ENCODE measurements at regions not wholly inside any gene's neighbourhood (a gene's known extent, or its start where the extent isn't known, plus 50 kb on each side); places are given as distances from the start of the nearest gene placed in this dataset.

DNA sequence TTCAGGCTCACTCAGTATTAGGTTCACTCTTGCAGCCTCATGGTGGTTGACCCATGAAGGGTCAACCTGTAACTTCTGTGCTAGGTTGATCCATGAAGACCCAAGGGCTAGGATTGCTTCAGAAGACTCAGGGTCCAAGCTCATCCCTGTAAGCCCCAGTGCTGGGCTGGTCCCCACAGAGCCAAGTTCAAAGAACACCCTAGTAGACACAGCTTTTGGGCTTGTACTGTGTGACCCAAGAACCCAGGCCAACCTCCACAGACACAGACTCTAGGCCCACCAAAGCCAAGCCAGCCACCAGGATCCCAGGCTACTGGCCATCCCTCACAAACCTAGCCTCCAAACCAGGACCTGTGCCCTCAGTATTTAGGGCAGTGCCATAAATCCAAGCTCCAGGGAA, 1020.6 kb downstream of the SLC16A7 start:
- Histone ChIP-seq H4K20me1 (ENCODE audit: insufficient read depth) (no peaks in the 10 kb centered on the region), H3K27ac (ENCODE audit: low read depth, low read length) (no peak overlapping the region), H3K27me3 (ENCODE audit: insufficient read depth, low read length) (no peaks in the 10 kb centered on the region), H3K9ac (ENCODE audit: low read length) (no peak overlapping the region), H2AFZ (ENCODE audit: low read depth, low read length, poor library complexity, severe bottlenecking) (no peak overlapping the region), H3K36me3 (ENCODE audit: control insufficient read depth in 1 of 2, insufficient read depth in 2 of 2, low read length in 2 of 2) (no peaks in the 10 kb centered on the region), H3K4me1 (ENCODE audit: control insufficient read depth in 1 of 2, insufficient read depth in 2 of 2, low read length in 2 of 2) (no peaks in the 10 kb centered on the region), H3K9me3 (ENCODE audit: control insufficient read depth in 1 of 2, insufficient read depth in 1 of 2, low read depth in 1 of 2, low read length in 2 of 2) (no peaks in the 10 kb centered on the region), H3K79me2 (ENCODE audit: insufficient read depth, low read length) (no peaks in the 10 kb centered on the region), H3K4me2 (ENCODE audit: low read length) (no peak overlapping the region), H3K4me3 (replicated peaks in 1 of 2; ENCODE audit: low read depth in 1 of 2, low read length in 2 of 2) (no peak overlapping the region), H3K9me2 (ENCODE audit: insufficient read depth) (no peaks in the 10 kb centered on the region)
- POLR2A ChIA-PET = no interaction called here
- no TSS peak for BruUV-seq (replicated peaks)
- no peak for TF ChIP-seq RAD21 (IDR thresholded peaks at IDR 0.05; ENCODE audit: low read depth)
- no peak for TF ChIP-seq JUND (IDR thresholded peaks at IDR 0.05)
- TF ChIP-seq, protein P1, sequence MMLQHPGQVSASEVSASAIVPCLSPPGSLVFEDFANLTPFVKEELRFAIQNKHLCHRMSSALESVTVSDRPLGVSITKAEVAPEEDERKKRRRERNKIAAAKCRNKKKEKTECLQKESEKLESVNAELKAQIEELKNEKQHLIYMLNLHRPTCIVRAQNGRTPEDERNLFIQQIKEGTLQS (IDR thresholded peaks at IDR 0.05) = no peak
- no peak for TF ChIP-seq CEBPB (IDR thresholded peaks at IDR 0.05; ENCODE audit: low read depth)
- no peak for TF ChIP-seq ZNF274 (IDR thresholded peaks at IDR 0.05; ENCODE audit: low read depth, low read length)
- no peak for TF ChIP-seq POLR2A (IDR thresholded peaks at IDR 0.05; ENCODE audit: borderline replicate concordance, extremely low read depth, insufficient read depth, insufficient read length)
- no peak for TF ChIP-seq ZFX (IDR thresholded peaks at IDR 0.05)
- CTCF ChIA-PET = no interaction called here
- ATAC-seq (no peak), DNase-seq (ENCODE audit: low read depth, low spot score) (no peak)
- RAD21 ChIA-PET (ENCODE audit: low non-redundant PET in 1 of 2, low total read pairs in 2 of 2, uncharacterized antibody in 2 of 2, unreplicated experiment in 2 of 2) = no interaction called here
- intact Hi-C loops (cut with micrococcal nuclease) = no loop called here

DNA sequence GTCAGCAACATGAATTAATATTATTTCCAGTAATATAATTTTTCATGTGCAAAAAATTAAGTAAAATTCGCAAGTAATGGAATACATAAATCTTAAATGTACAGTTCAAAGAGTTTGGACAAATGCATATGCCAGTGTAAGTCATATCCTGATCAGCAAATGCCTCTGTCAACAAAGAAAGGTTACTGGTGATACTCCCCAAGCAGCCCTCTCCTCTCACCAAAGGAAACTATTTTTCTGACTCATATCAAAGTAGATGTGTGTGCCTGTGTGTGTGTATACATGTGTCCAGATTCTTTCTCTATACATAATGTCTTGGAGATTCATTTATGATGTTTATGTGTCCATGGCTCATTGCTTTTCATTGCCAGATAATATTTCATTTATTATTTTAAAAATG, 1035.0 kb downstream of the SLC16A7 start:
- no peaks in the 10 kb centered on the region for H3K79me2 ChIP-seq (ENCODE audit: insufficient read depth, low read length)
- ChIA-PET CTCF (no interaction called here), POLR2A (no interaction called here), RAD21 (ENCODE audit: low non-redundant PET in 1 of 2, low total read pairs in 2 of 2, uncharacterized antibody in 2 of 2, unreplicated experiment in 2 of 2) (no interaction called here)
- TF ChIP-seq, protein P2, sequence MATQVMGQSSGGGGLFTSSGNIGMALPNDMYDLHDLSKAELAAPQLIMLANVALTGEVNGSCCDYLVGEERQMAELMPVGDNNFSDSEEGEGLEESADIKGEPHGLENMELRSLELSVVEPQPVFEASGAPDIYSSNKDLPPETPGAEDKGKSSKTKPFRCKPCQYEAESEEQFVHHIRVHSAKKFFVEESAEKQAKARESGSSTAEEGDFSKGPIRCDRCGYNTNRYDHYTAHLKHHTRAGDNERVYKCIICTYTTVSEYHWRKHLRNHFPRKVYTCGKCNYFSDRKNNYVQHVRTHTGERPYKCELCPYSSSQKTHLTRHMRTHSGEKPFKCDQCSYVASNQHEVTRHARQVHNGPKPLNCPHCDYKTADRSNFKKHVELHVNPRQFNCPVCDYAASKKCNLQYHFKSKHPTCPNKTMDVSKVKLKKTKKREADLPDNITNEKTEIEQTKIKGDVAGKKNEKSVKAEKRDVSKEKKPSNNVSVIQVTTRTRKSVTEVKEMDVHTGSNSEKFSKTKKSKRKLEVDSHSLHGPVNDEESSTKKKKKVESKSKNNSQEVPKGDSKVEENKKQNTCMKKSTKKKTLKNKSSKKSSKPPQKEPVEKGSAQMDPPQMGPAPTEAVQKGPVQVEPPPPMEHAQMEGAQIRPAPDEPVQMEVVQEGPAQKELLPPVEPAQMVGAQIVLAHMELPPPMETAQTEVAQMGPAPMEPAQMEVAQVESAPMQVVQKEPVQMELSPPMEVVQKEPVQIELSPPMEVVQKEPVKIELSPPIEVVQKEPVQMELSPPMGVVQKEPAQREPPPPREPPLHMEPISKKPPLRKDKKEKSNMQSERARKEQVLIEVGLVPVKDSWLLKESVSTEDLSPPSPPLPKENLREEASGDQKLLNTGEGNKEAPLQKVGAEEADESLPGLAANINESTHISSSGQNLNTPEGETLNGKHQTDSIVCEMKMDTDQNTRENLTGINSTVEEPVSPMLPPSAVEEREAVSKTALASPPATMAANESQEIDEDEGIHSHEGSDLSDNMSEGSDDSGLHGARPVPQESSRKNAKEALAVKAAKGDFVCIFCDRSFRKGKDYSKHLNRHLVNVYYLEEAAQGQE (IDR thresholded peaks at IDR 0.05; ENCODE audit: low read depth) = no peak
- TF ChIP-seq CEBPB (IDR thresholded peaks at IDR 0.05; ENCODE audit: low read depth) (no peak), YY1 (IDR thresholded peaks at IDR 0.05; ENCODE audit: extremely low read depth, insufficient replicate concordance, low read depth, low read length) (no peak), EZH2phosphoT487 (IDR thresholded peaks at IDR 0.05; ENCODE audit: borderline replicate concordance) (no peak), CTCF (IDR thresholded peaks at IDR 0.05 in 2 of 3, conservative IDR thresholded peaks at IDR 0.05 in 1 of 3; ENCODE audit: borderline replicate concordance in 1 of 3, insufficient read depth in 1 of 3, low read depth in 2 of 3, low read length in 2 of 3) (no peak), RAD21 (IDR thresholded peaks at IDR 0.05; ENCODE audit: low read depth) (no peak), EGR1 (IDR thresholded peaks at IDR 0.05; ENCODE audit: low read depth) (no peak)
- H3K4me2 ChIP-seq (ENCODE audit: low read length) = no peak overlapping the region
- H4K20me1 ChIP-seq (ENCODE audit: insufficient read depth) = no peaks in the 10 kb centered on the region
- H3K36me3 ChIP-seq (ENCODE audit: control insufficient read depth in 1 of 2, insufficient read depth in 2 of 2, low read length in 2 of 2) = no peaks in the 10 kb centered on the region
- H3K27me3 ChIP-seq (ENCODE audit: insufficient read depth, low read length) = no peaks in the 10 kb centered on the region
- no peak overlapping the region for H3K4me3 ChIP-seq (replicated peaks in 1 of 2; ENCODE audit: low read depth in 1 of 2, low read length in 2 of 2)
- no peak overlapping the region for H3K9ac ChIP-seq (ENCODE audit: low read length)
- no peaks in the 10 kb centered on the region for H3K4me1 ChIP-seq (ENCODE audit: control insufficient read depth in 1 of 2, insufficient read depth in 2 of 2, low read length in 2 of 2)
- DNase-seq (ENCODE audit: low read depth, low spot score) = no peak
- H2AFZ ChIP-seq (ENCODE audit: low read depth, low read length, poor library complexity, severe bottlenecking) = no peak overlapping the region
- H3K9me3 ChIP-seq (ENCODE audit: control insufficient read depth in 1 of 2, insufficient read depth in 1 of 2, low read depth in 1 of 2, low read length in 2 of 2) = no peaks in the 10 kb centered on the region
- no peak overlapping the region for H3K27ac ChIP-seq (ENCODE audit: low read depth, low read length)
- no TSS peak for BruUV-seq (replicated peaks)
- intact Hi-C loops (cut with micrococcal nuclease) = no loop called here
- ATAC-seq = no peak
- H3K9me2 ChIP-seq (ENCODE audit: insufficient read depth) = no peaks in the 10 kb centered on the region
